ENCODE measurements at regions not wholly inside any gene's neighbourhood (a gene's known extent, or its start where the extent isn't known, plus 50 kb on each side); places are given as distances from the start of the nearest gene placed in this dataset.

DNA sequence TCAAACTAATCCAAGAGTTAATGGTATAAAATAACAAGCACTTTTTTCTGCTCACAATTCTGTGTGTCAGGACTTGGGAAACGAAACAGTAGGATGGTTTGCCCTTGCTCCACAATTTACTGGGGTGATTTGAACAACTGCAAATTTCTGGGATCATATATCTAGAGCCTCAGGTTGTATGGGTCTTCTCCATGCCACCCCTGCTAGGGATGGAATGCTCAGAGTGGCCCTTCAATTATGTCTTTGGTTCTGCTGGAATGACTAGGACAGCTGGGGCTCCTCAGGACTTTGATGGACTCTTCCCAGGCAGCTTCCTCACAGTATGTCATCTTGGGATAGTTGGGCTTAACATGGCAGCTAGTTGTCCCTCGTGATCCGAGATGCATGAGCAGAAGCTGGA, 223.0 kb upstream of the ANO5 start:
- TF ChIP-seq CTCF (conservative IDR thresholded peaks at IDR 0.05 in 1 of 2, IDR thresholded peaks at IDR 0.05 in 1 of 2; ENCODE audit: low read depth in 1 of 2, low read length in 2 of 2) (no peak), EZH2 (IDR thresholded peaks at IDR 0.05; ENCODE audit: low read length, missing control alignments) (no peak)
